OCI-LY3 (cell line): ENCODE measurements at regions not wholly inside any gene's neighbourhood (a gene's known extent, or its start where the extent isn't known, plus 50 kb on each side); places are given as distances from the start of the nearest gene placed in this dataset.

Source experiments
- EZH2phosphoT487 ChIP-seq: fragments of 200-600 bp; shearing (Covaris generic); IDR thresholded peaks from 2 replicates; pipeline ENCODE4 v1.6.1; 2018; ENCODE audit warnings: antibody characterized with exemption, mixed run types, low read depth
- TF ChIP-seq, protein P1 (sequence below): fragments of 200-600, 300-600 bp; sonication (generic); IDR thresholded peaks from 2 replicates; pipeline ENCODE4 v1.5.1; 2014; ENCODE audit warnings: antibody characterized with exemption, low read length, low read depth

- TF ChIP-seq, protein P1, sequence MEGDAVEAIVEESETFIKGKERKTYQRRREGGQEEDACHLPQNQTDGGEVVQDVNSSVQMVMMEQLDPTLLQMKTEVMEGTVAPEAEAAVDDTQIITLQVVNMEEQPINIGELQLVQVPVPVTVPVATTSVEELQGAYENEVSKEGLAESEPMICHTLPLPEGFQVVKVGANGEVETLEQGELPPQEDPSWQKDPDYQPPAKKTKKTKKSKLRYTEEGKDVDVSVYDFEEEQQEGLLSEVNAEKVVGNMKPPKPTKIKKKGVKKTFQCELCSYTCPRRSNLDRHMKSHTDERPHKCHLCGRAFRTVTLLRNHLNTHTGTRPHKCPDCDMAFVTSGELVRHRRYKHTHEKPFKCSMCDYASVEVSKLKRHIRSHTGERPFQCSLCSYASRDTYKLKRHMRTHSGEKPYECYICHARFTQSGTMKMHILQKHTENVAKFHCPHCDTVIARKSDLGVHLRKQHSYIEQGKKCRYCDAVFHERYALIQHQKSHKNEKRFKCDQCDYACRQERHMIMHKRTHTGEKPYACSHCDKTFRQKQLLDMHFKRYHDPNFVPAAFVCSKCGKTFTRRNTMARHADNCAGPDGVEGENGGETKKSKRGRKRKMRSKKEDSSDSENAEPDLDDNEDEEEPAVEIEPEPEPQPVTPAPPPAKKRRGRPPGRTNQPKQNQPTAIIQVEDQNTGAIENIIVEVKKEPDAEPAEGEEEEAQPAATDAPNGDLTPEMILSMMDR: no peak
- TF ChIP-seq EZH2phosphoT487: no peak
Observed at GRCh38 chr2:120979921-120980320, 244.3 kb downstream of the GLI2 start.
